Fibroblast of lung (primary cell): ENCODE measurements at regions not wholly inside any gene's neighbourhood (a gene's known extent, or its start where the extent isn't known, plus 50 kb on each side); places are given as distances from the start of the nearest gene placed in this dataset.

Experiments
- DNase-seq, 2 donors: peaks; one replicate each; pipeline versions ENCODE4 v3.0.0 to v3.0.0-alpha.2; 2010; ENCODE audit warnings: low read depth in 2 of 2
- H2AFZ ChIP-seq: 2 replicates; pipeline ENCODE4 v1.5.1; 2012; ENCODE audit warnings: low read length, control low read depth, inconsistent platforms
- H3K27ac ChIP-seq: 2 replicates; pipeline ENCODE4 v1.5.1; 2011; ENCODE audit warnings: low read length, control low read depth; ENCODE audit not compliant: insufficient read depth
- H3K27me3 ChIP-seq: 2 replicates; pipeline ENCODE4 v1.5.1; 2011; ENCODE audit warnings: mild to moderate bottlenecking, low read length; ENCODE audit not compliant: control insufficient read depth, insufficient read depth
- H3K36me3 ChIP-seq: 2 replicates; pipeline ENCODE4 v1.5.1; 2011; ENCODE audit warnings: low read length; ENCODE audit not compliant: control insufficient read depth, insufficient read depth
- H3K4me1 ChIP-seq: 2 replicates; pipeline ENCODE4 v1.5.1; 2011; ENCODE audit warnings: low read length; ENCODE audit not compliant: control insufficient read depth, insufficient read depth; ENCODE audit errors: extremely low read depth
- H3K4me2 ChIP-seq: 2 replicates; pipeline ENCODE4 v1.5.1; 2011; ENCODE audit warnings: low read length, control low read depth; ENCODE audit not compliant: insufficient read depth; ENCODE audit errors: extremely low read depth
- H3K4me3 ChIP-seq, 4 experiments: fragments of 200-600 bp in 1 of 4; sonication (generic) in 1 of 4; replicated peaks in 1 of 4; 2 replicates each; pipeline ENCODE4 v1.5.1; 2011 to 2016; ENCODE audit warnings: low read length in 4 of 4, low read depth in 3 of 4, mild to moderate bottlenecking in 3 of 4, control low read depth in 2 of 4, inconsistent platforms in 1 of 4, mixed read lengths in 1 of 4; ENCODE audit not compliant: insufficient read depth in 1 of 4; ENCODE audit errors: control extremely low read depth in 1 of 4
- H3K79me2 ChIP-seq: 2 replicates; pipeline ENCODE4 v1.5.1; 2012; ENCODE audit warnings: mild to moderate bottlenecking, low read length, inconsistent platforms; ENCODE audit not compliant: control insufficient read depth, insufficient read depth
- H3K9ac ChIP-seq: 2 replicates; pipeline ENCODE4 v1.5.1; 2011; ENCODE audit warnings: mild to moderate bottlenecking, low read length, control low read depth; ENCODE audit not compliant: insufficient read depth
- H3K9me3 ChIP-seq: 2 replicates; pipeline ENCODE4 v1.5.1; 2012; ENCODE audit warnings: low read depth, low read length; ENCODE audit not compliant: control insufficient read depth, insufficient read depth
- H4K20me1 ChIP-seq: 2 replicates; pipeline ENCODE4 v1.5.1; 2011; ENCODE audit warnings: low read length; ENCODE audit not compliant: control insufficient read depth, insufficient read depth; ENCODE audit errors: extremely low read depth
- EZH2 ChIP-seq: IDR thresholded peaks from 2 replicates; pipeline ENCODE4 v1.5.1; 2012; ENCODE audit warnings: low read length, control low read depth, mild to moderate bottlenecking; ENCODE audit errors: missing control alignments
- TF ChIP-seq, protein P1 (sequence below), 2 donors: IDR thresholded peaks in 1 of 2; conservative IDR thresholded peaks in 1 of 2; 1 replicate in 1 of 2; 2 replicates in 1 of 2; pipeline ENCODE4 v1.5.1; 2011 to 2012; ENCODE audit warnings: low read length in 2 of 2, control low read depth in 1 of 2, inconsistent platforms in 1 of 2, low read depth in 1 of 2, mild to moderate bottlenecking in 1 of 2

DNA sequence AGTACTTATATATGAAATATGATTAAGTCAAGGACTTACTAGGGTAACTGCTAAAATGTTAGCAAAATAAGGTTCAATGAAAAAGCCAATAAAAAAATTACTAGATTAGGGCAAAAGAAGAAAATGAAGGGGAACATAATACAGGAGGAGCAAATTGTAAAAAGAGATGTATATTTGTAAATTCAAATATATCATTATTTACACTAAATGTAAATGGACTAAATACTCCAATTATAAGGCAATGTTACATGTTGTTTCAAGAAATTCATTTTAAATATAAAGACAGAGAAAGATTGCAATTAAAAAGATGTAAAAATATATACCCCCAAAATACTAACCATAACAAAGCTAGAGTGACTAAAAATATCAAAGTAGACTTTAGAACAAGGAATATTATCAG is 134.1 kb downstream of the EFHB start:
- DNase-seq: no peak
- Histone ChIP-seq H3K36me3 (no peaks in the 10 kb centered on the region), H4K20me1 (no peaks in the 10 kb centered on the region), H3K4me1 (no peaks in the 10 kb centered on the region), H3K4me3 (no peak overlapping the region), H3K9ac (no peak overlapping the region), H3K9me3 (no peaks in the 10 kb centered on the region), H3K27ac (no peak overlapping the region), H3K4me2 (no peak overlapping the region), H3K27me3 (no peaks in the 10 kb centered on the region), H3K79me2 (no peaks in the 10 kb centered on the region), H2AFZ (no peak overlapping the region)
- TF ChIP-seq EZH2: no peak
- TF ChIP-seq, protein P1, sequence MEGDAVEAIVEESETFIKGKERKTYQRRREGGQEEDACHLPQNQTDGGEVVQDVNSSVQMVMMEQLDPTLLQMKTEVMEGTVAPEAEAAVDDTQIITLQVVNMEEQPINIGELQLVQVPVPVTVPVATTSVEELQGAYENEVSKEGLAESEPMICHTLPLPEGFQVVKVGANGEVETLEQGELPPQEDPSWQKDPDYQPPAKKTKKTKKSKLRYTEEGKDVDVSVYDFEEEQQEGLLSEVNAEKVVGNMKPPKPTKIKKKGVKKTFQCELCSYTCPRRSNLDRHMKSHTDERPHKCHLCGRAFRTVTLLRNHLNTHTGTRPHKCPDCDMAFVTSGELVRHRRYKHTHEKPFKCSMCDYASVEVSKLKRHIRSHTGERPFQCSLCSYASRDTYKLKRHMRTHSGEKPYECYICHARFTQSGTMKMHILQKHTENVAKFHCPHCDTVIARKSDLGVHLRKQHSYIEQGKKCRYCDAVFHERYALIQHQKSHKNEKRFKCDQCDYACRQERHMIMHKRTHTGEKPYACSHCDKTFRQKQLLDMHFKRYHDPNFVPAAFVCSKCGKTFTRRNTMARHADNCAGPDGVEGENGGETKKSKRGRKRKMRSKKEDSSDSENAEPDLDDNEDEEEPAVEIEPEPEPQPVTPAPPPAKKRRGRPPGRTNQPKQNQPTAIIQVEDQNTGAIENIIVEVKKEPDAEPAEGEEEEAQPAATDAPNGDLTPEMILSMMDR (conservative IDR thresholded peaks at IDR 0.05 in 1 of 2, IDR thresholded peaks at IDR 0.05 in 1 of 2; ENCODE audit: low read depth in 1 of 2, low read length in 2 of 2): no peak

DNA sequence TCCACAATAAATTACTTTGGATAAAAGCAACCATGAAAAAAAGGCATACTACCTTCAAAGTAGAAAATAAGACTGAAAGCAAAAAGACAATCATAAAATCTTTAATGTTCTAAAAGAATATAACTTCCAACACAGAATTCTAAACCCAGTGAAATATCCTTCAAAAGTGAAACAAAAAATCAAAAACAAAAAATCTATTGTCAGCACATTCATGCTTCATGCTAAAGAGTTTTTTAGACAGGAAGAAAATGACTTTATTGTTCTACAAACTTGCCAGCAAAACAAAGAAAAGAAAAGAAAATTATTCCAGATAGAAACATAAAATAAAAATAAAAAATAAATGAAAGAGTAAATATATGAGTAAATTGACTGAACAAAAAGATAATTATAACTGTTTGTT is 134.9 kb downstream of the EFHB start:
- H3K9me3 ChIP-seq: no peaks in the 10 kb centered on the region
- no peak overlapping the region for H3K9ac ChIP-seq
- H3K4me2 ChIP-seq: no peak overlapping the region
- H3K79me2 ChIP-seq: no peaks in the 10 kb centered on the region
- no peaks in the 10 kb centered on the region for H3K4me1 ChIP-seq
- no peak overlapping the region for H3K4me3 ChIP-seq
- H3K27me3 ChIP-seq: no peaks in the 10 kb centered on the region
- H3K36me3 ChIP-seq: no peaks in the 10 kb centered on the region
- no peak overlapping the region for H2AFZ ChIP-seq
- no peak overlapping the region for H3K27ac ChIP-seq
- no peaks in the 10 kb centered on the region for H4K20me1 ChIP-seq
- DNase-seq: no peak
- TF ChIP-seq, protein P1 (conservative IDR thresholded peaks at IDR 0.05 in 1 of 2, IDR thresholded peaks at IDR 0.05 in 1 of 2; ENCODE audit: low read depth in 1 of 2, low read length in 2 of 2): no peak
- no peak for TF ChIP-seq EZH2

DNA sequence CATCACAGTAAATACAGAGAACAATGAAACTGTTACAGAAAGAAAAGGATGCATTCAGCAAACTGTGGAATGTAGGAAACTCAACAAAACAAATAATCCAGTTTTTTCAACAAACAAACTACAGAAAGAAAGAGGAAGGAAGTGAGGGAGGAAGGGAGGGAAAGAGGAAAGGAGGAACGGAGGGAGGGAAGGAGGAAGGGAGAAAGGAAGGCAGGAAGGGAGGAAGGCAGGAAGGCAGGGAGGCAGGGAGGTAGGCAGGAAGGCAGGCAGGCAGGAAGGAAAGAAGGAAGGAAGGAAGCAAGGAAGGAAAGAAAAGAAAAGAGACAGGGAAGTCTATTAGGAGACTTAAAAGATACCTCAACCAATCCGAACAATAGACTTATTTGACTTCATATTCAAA is 135.7 kb downstream of the EFHB start:
- H2AFZ ChIP-seq: no peak overlapping the region
- no peaks in the 10 kb centered on the region for H3K79me2 ChIP-seq
- no peaks in the 10 kb centered on the region for H4K20me1 ChIP-seq
- TF ChIP-seq, protein P1 (conservative IDR thresholded peaks at IDR 0.05 in 1 of 2, IDR thresholded peaks at IDR 0.05 in 1 of 2; ENCODE audit: low read depth in 1 of 2, low read length in 2 of 2): no peak
- no peak for TF ChIP-seq EZH2
- H3K36me3 ChIP-seq: no peaks in the 10 kb centered on the region
- no peaks in the 10 kb centered on the region for H3K4me1 ChIP-seq
- no peak overlapping the region for H3K27ac ChIP-seq
- no peaks in the 10 kb centered on the region for H3K9me3 ChIP-seq
- DNase-seq: no peak
- H3K9ac ChIP-seq: no peak overlapping the region
- no peak overlapping the region for H3K4me3 ChIP-seq
- H3K4me2 ChIP-seq: no peak overlapping the region
- H3K27me3 ChIP-seq: no peaks in the 10 kb centered on the region
